ENCODE measurements at regions not wholly inside any gene's neighbourhood (a gene's known extent, or its start where the extent isn't known, plus 50 kb on each side); places are given as distances from the start of the nearest gene placed in this dataset.

DNA sequence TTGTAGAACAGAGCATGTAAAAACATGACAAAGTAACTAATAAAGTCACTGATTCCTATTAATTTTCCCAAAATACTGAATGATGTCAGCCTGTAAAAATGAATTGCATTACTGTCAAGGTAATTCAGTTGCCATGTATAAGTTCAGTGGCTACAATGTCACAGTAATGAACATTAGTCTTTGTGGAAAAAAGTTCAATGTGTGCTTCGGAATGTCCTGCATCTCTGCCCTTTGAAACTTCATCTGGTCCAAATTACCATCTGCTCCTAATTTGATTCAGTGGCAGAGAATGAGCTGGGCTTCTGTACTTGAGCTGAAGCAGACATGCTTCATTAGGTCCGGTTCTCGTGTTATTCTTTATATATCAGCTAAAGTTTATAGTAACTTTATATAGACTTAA lies 567.4 kb downstream of the COL12A1 start:
- TF ChIP-seq, protein P1, sequence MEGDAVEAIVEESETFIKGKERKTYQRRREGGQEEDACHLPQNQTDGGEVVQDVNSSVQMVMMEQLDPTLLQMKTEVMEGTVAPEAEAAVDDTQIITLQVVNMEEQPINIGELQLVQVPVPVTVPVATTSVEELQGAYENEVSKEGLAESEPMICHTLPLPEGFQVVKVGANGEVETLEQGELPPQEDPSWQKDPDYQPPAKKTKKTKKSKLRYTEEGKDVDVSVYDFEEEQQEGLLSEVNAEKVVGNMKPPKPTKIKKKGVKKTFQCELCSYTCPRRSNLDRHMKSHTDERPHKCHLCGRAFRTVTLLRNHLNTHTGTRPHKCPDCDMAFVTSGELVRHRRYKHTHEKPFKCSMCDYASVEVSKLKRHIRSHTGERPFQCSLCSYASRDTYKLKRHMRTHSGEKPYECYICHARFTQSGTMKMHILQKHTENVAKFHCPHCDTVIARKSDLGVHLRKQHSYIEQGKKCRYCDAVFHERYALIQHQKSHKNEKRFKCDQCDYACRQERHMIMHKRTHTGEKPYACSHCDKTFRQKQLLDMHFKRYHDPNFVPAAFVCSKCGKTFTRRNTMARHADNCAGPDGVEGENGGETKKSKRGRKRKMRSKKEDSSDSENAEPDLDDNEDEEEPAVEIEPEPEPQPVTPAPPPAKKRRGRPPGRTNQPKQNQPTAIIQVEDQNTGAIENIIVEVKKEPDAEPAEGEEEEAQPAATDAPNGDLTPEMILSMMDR (IDR thresholded peaks at IDR 0.05) = no peak
- H3K27me3 ChIP-seq = no peaks in the 10 kb centered on the region

DNA sequence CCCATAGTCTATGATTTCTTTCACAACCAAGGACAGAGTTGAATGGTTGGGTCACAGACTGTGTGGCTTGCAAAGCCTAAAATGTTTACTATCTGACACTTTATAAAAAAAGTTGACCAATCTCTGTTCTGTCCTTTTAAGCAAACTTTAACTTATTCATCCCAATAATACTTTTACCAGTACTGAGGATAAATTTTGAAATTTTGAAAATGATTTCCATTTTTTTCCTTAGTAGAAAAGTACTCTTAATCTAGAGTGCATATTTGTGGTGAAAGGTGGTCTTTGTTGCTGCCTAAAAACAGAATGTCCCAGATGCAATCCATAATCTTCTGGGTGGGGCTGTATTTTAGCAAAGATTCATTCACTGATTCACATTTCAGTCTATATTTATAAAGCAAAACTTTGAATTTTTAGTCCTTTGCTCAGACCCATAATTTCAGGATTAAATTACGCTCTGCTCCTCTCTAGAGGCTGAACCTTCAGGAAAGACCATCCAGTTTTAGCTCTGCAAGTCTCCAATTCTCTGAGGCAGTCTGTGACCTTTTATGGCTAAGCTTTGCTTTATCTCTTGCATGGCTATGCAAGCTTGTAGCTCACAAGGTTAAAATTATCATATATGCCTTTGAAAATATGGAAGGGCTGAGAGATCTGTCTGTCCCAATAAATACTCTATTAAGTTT lies 573.5 kb downstream of the COL12A1 start:
- Histone ChIP-seq H3K4me3 (ENCODE audit: low read depth in 1 of 2, low read length in 1 of 2) (no peak overlapping the region), H3K27ac (no peak overlapping the region), H3K4me1 (ENCODE audit: control insufficient read depth in 1 of 2, insufficient read depth in 1 of 2, low read depth in 1 of 2, low read length in 1 of 2) (no peaks in the 10 kb centered on the region), H3K9me3 (no peaks in the 10 kb centered on the region), H3K36me3 (no peaks in the 10 kb centered on the region), H3K27me3 (no peaks in the 10 kb centered on the region)
- TF ChIP-seq, protein P1 (IDR thresholded peaks at IDR 0.05) = no peak

More for the DNA sequence above, 567.4 kb downstream of the COL12A1 start:
- Histone ChIP-seq H3K36me3 (no peaks in the 10 kb centered on the region), H3K27ac (no peak overlapping the region), H3K9me3 (no peaks in the 10 kb centered on the region), H3K4me3 (ENCODE audit: low read depth in 1 of 2, low read length in 1 of 2) (no peak overlapping the region), H3K4me1 (ENCODE audit: control insufficient read depth in 1 of 2, insufficient read depth in 1 of 2, low read depth in 1 of 2, low read length in 1 of 2) (no peaks in the 10 kb centered on the region)

DNA sequence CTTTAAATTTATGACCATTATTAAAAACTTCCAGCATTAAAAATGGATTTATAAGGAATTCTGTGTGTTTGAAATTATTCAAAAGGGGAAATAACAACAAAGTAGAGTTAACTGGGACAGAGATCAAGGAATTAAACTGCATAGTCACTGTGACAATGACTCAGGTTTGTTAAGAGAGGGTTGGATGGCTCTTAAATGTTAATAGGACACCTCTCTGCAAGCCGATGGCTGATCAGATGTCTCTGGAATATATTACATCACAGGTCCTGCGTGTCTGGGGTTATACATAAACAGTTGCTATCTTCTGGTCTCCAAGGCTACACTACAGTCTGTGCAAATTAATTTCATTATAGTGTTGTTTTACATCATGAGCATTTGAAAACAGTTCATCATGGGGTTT lies 574.3 kb downstream of the COL12A1 start:
- Histone ChIP-seq H3K4me3 (ENCODE audit: low read depth in 1 of 2, low read length in 1 of 2) (no peak overlapping the region), H3K36me3 (no peaks in the 10 kb centered on the region), H3K4me1 (ENCODE audit: control insufficient read depth in 1 of 2, insufficient read depth in 1 of 2, low read depth in 1 of 2, low read length in 1 of 2) (no peaks in the 10 kb centered on the region), H3K27me3 (no peaks in the 10 kb centered on the region), H3K27ac (no peak overlapping the region), H3K9me3 (no peaks in the 10 kb centered on the region)
- TF ChIP-seq, protein P1 (IDR thresholded peaks at IDR 0.05) = no peak

DNA sequence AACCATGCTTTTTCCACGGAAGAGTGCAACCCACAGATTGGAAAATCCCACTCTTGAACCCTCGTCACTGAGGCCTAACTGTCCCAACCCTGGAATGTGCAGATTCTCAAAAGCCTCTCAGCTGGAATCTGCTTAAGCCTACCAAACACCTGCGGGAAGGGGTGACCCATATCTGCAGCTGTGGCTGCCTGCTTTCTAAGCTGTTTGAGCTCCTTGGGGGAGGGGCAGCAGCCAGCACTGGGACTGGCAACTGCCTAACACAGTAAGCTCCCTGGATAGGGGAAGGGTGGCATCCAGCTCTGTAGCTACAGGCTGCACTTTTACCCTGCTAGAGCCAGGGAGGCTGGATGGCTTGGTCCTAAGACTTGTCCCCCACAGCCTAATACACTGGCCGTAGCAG lies 579.6 kb downstream of the COL12A1 start:
- no peaks in the 10 kb centered on the region for H3K36me3 ChIP-seq
- no peak overlapping the region for H3K4me3 ChIP-seq (ENCODE audit: low read depth in 1 of 2, low read length in 1 of 2)
- H3K27ac ChIP-seq = no peak overlapping the region
- H3K4me1 ChIP-seq (ENCODE audit: control insufficient read depth in 1 of 2, insufficient read depth in 1 of 2, low read depth in 1 of 2, low read length in 1 of 2) = no peaks in the 10 kb centered on the region
- no peaks in the 10 kb centered on the region for H3K9me3 ChIP-seq
- TF ChIP-seq, protein P1 (IDR thresholded peaks at IDR 0.05) = no peak
- no peaks in the 10 kb centered on the region for H3K27me3 ChIP-seq

DNA sequence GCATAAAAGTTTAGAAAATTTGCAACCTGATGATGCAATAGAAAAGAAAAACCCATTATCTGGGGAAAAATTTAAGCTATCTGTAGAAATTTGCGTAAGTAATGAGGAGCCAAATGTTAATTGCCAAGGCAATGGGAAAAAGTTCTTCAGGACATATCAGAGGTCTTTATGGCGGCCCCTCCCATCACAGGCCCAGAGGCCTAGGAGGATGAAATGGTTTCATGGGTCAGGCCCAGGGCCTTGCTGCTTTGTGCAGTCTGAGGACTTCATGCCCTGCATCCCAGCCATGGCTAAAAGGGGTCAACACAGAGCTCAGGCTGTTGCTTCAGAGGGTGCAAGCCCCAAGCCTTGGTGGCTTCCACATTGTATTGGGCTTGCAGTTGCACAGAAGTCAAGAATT lies 582.8 kb downstream of the COL12A1 start:
- Histone ChIP-seq H3K27me3 (no peaks in the 10 kb centered on the region), H3K36me3 (no peaks in the 10 kb centered on the region), H3K4me1 (ENCODE audit: control insufficient read depth in 1 of 2, insufficient read depth in 1 of 2, low read depth in 1 of 2, low read length in 1 of 2) (no peaks in the 10 kb centered on the region), H3K27ac (no peak overlapping the region), H3K4me3 (ENCODE audit: low read depth in 1 of 2, low read length in 1 of 2) (no peak overlapping the region), H3K9me3 (no peaks in the 10 kb centered on the region)
- TF ChIP-seq, protein P1 (IDR thresholded peaks at IDR 0.05) = no peak
